C4-2B (cell line): ENCODE measurements at regions not wholly inside any gene's neighbourhood (a gene's known extent, or its start where the extent isn't known, plus 50 kb on each side); places are given as distances from the start of the nearest gene placed in this dataset.

Source experiments
- ZFX ChIP-seq: fragments of 450-650 bp; IDR thresholded peaks from 2 replicates; pipeline ENCODE4 v1.6.1; 2017
- TF ChIP-seq, protein P1 (sequence below): fragments of 450-650 bp; conservative IDR thresholded peaks from 2 replicates; pipeline ENCODE4 v1.5.1; 2017; ENCODE audit warnings: mild to moderate bottlenecking

DNA sequence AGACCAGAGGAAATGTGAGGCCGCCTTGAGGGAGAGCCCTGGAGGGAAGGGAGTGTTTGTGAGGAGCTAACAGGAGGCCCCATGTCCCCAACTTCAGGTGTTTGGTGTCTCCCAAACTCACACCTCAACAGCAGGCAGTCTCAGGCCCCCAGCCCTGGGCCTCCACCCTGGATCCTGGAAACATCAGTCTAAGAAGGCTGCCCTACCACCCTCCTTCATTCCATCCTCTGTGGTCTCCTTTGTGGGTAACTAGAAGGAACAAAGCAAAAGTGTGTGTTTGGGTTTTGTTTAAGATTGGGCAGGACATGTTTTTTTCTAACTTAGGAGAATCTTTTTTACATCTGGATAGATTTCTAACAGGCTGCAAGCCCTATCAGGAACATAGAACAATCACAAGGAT, 404.3 kb downstream of the BCL11A start:
- TF ChIP-seq, protein P1, sequence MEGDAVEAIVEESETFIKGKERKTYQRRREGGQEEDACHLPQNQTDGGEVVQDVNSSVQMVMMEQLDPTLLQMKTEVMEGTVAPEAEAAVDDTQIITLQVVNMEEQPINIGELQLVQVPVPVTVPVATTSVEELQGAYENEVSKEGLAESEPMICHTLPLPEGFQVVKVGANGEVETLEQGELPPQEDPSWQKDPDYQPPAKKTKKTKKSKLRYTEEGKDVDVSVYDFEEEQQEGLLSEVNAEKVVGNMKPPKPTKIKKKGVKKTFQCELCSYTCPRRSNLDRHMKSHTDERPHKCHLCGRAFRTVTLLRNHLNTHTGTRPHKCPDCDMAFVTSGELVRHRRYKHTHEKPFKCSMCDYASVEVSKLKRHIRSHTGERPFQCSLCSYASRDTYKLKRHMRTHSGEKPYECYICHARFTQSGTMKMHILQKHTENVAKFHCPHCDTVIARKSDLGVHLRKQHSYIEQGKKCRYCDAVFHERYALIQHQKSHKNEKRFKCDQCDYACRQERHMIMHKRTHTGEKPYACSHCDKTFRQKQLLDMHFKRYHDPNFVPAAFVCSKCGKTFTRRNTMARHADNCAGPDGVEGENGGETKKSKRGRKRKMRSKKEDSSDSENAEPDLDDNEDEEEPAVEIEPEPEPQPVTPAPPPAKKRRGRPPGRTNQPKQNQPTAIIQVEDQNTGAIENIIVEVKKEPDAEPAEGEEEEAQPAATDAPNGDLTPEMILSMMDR, result no peak
- no peak for TF ChIP-seq ZFX
